Neural progenitor cell (in vitro differentiated cells): ENCODE measurements at regions not wholly inside any gene's neighbourhood (a gene's known extent, or its start where the extent isn't known, plus 50 kb on each side); places are given as distances from the start of the nearest gene placed in this dataset.

Experiments
- CTCF ChIP-seq: fragments of 200-600 bp; sonication (generic); IDR thresholded peaks from 2 replicates; pipeline ENCODE4 v1.5.1; 2017; ENCODE audit warnings: antibody characterized with exemption, mild to moderate bottlenecking
- EZH2 ChIP-seq: fragments of 200-600 bp; sonication (generic); IDR thresholded peaks from 2 replicates; pipeline ENCODE4 v1.6.1; 2017; ENCODE audit warnings: antibody characterized with exemption, mild to moderate bottlenecking, moderate library complexity

DNA sequence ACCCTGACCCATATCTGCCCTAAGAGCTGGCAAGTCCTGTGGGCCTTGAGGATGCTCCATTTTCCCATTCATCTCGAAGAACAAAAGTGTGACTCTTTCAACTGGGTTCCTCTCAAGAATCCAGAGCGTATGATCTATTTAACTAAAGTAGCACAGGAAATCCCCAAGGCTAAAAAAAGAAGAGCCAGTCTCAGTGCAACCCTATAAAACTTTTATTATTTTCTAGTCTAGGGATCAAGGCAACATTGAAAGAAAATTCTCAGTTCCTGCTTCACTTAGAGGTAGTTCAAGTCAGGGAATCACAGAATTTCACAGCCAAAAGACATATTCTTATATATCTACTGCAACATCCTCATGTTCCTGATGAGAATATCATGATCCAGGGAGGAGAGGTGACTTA is 51.6 kb upstream of the GRM7 start:
- TF ChIP-seq CTCF (no peak), EZH2 (no peak)
